ENCODE measurements at regions not wholly inside any gene's neighbourhood (a gene's known extent, or its start where the extent isn't known, plus 50 kb on each side); places are given as distances from the start of the nearest gene placed in this dataset.

DNA sequence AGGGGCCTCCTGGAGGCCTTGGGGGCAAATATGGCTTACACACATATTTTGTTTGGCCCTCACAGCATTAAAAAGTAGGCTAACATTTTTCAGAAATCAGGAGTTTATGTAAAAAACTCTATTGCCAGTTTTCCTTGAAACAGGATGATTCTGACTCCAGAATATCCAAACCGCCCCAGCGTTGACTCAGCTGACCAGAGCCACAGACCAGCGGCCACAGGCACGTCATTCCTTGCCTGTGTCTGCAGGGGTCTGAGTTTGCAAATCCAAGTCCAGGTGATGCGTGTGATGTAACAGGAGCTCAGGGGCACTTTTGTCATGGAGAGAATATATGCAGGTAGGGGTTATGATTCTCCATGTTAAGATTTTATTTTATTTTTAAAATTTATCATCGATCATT, 79.4 kb upstream of the ALKAL2 start:
- intact Hi-C loops (cut with DNase I), result no loop called here
- H3K27me3 ChIP-seq (ENCODE audit: low read depth), result no peaks in the 10 kb centered on the region
- H3K9me3 ChIP-seq, result no peaks in the 10 kb centered on the region
- DNase-seq, result no peak
- TF ChIP-seq, protein P1, sequence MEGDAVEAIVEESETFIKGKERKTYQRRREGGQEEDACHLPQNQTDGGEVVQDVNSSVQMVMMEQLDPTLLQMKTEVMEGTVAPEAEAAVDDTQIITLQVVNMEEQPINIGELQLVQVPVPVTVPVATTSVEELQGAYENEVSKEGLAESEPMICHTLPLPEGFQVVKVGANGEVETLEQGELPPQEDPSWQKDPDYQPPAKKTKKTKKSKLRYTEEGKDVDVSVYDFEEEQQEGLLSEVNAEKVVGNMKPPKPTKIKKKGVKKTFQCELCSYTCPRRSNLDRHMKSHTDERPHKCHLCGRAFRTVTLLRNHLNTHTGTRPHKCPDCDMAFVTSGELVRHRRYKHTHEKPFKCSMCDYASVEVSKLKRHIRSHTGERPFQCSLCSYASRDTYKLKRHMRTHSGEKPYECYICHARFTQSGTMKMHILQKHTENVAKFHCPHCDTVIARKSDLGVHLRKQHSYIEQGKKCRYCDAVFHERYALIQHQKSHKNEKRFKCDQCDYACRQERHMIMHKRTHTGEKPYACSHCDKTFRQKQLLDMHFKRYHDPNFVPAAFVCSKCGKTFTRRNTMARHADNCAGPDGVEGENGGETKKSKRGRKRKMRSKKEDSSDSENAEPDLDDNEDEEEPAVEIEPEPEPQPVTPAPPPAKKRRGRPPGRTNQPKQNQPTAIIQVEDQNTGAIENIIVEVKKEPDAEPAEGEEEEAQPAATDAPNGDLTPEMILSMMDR (IDR thresholded peaks at IDR 0.05), result no peak
- H3K36me3 ChIP-seq, result no peaks in the 10 kb centered on the region
- no peak overlapping the region for H3K27ac ChIP-seq
- ATAC-seq, result no peak
- H3K4me3 ChIP-seq, result no peak overlapping the region
- no peaks in the 10 kb centered on the region for H3K4me1 ChIP-seq

DNA sequence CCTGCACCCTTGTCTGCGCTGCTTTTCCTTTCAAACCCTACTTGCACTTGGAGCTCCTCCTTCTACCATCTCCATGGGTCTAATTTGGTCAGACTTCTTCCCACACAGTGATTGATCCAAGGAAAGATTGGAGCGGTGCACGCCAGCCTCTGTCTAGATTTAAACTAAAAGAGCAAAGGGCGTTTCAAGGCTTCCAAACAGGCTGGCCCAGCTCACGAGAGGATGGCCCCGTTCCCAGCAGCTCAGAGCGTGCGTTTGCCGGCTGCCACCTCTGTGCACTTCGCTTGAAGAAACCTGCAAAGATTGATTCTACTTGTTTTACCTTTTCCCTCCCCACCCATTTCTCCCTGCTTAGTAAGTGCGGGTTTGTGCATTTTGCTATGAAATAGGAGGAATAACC, 78.8 kb upstream of the ALKAL2 start:
- Histone ChIP-seq H3K36me3 (no peaks in the 10 kb centered on the region), H3K4me1 (no peaks in the 10 kb centered on the region), H3K27me3 (ENCODE audit: low read depth) (no peaks in the 10 kb centered on the region), H3K4me3 (no peak overlapping the region), H3K9me3 (no peaks in the 10 kb centered on the region), H3K27ac (no peak overlapping the region)
- TF ChIP-seq, protein P1 (IDR thresholded peaks at IDR 0.05), result no peak
- intact Hi-C loops (cut with DNase I), result no loop called here
- DNase-seq, result no peak
- ATAC-seq, result no peak

DNA sequence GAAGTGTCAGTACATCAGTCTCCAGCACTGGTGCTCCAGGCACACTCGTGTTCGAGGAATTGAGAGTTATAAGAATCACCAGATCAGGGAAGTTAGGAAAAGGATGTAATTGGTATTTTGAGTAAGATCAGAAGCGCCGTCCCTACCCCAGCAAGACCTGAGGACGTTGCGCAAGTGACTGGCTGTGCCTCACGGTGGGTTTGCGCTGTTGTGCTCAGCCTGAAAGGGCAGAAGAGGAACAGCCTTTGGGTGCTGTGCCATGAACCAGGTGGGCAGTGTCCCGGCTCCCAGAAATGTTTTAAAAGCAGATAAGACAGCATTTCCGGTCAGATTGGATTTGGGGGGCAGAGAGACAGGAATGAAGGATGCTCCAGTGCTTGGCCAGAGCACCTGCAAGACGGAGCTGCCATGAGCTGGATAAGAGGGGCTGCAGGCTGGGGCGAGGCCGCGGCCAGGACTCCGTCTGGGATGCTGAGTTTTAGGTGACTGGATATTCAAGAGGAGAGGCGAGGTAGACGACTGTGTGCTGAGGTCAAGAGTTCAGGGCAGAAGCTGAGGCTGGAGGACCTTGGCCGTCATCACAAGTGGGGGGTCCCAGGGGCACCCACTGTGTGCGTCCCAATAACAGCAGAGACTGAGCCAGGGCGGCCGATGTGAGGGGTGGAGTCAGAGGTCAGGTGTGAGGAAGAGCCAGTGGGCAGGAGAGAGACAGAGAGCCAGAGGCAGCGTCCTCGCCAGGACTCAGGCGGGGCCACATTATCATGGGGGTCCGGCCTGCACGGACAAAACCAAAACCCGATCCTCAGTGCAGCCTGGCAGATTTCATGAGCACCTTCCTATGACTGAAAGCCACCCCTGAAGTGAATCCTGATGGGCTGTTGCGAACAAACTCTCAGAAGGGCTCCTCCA, 77.7 kb upstream of the ALKAL2 start:
- H3K4me1 ChIP-seq, result no peaks in the 10 kb centered on the region
- H3K27me3 ChIP-seq (ENCODE audit: low read depth), result no peaks in the 10 kb centered on the region
- no peak for ATAC-seq
- H3K27ac ChIP-seq, result no peak overlapping the region
- intact Hi-C loops (cut with DNase I), result no loop called here
- H3K9me3 ChIP-seq, result no peaks in the 10 kb centered on the region
- TF ChIP-seq, protein P1 (IDR thresholded peaks at IDR 0.05), result no peak
- DNase-seq, result no peak
- H3K4me3 ChIP-seq, result no peak overlapping the region
- H3K36me3 ChIP-seq, result no peaks in the 10 kb centered on the region

DNA sequence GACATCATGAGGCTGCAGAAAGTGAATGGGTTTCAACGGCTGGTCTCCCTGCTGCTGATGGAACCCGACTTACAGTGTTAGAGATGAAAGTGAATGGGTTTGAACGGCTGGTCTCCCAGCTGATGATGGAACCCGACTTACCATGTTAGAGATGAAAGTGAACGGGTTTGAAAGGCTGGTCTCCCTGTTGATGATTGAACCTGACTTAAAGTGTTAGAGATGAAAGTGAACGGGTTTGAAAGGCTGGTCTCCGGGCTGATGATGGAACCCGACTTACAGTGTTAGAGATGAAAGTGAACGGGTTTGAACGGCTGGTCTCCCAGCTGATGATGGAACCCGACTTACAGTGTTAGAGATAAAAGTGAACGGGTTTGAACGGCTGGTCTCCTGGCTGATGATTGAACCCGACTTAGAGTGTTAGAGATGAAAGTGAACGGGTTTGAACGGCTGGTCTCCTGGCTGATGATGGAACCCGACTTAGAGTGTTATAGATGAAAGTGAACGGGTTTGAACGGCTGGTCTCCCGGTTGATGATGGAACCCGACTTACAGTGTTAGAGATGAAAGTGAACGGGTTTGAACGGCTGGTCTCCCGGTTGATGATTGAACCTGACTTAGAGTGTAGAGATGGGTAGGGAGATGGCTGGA, 76.1 kb upstream of the ALKAL2 start:
- H3K4me3 ChIP-seq, result no peak overlapping the region
- intact Hi-C loops (cut with DNase I), result no loop called here
- TF ChIP-seq, protein P1 (IDR thresholded peaks at IDR 0.05), result no peak
- no peaks in the 10 kb centered on the region for H3K36me3 ChIP-seq
- no peak for DNase-seq
- H3K4me1 ChIP-seq, result no peaks in the 10 kb centered on the region
- H3K27me3 ChIP-seq (ENCODE audit: low read depth), result no peaks in the 10 kb centered on the region
- ATAC-seq, result no peak
- H3K27ac ChIP-seq, result no peak overlapping the region
- H3K9me3 ChIP-seq, result no peaks in the 10 kb centered on the region

DNA sequence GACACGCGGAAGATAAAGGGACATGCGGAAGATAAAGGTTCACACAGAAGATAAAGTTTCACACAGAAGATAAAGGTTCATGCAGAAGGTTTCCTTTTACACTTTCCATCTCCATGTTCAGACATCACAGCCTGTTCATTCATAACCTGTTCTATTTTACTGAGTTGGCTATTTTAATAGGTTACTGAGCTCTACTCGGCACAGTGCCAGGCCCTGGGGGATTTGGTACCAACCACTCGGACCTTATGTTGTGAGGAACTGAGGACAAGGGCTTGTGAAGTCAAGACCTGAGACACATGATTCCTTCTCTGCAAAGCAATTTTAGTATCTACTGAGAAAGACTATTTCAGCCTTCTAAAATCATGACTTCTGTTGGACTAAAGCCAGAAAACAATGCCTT, 75.0 kb upstream of the ALKAL2 start:
- Histone ChIP-seq H3K27ac (no peak overlapping the region), H3K36me3 (no peaks in the 10 kb centered on the region), H3K4me1 (no peaks in the 10 kb centered on the region), H3K27me3 (ENCODE audit: low read depth) (no peaks in the 10 kb centered on the region), H3K4me3 (no peak overlapping the region), H3K9me3 (no peaks in the 10 kb centered on the region)
- ATAC-seq (no peak), DNase-seq (no peak)
- intact Hi-C loops (cut with DNase I), result no loop called here
- TF ChIP-seq, protein P1 (IDR thresholded peaks at IDR 0.05), result no peak
